ENCODE measurements at regions not wholly inside any gene's neighbourhood (a gene's known extent, or its start where the extent isn't known, plus 50 kb on each side); places are given as distances from the start of the nearest gene placed in this dataset.
"Not testable (repeated sequence)": the region's sequence is repeated elsewhere in the genome, so short reads cannot be mapped to it uniquely, and the experiment has no call there.

DNA sequence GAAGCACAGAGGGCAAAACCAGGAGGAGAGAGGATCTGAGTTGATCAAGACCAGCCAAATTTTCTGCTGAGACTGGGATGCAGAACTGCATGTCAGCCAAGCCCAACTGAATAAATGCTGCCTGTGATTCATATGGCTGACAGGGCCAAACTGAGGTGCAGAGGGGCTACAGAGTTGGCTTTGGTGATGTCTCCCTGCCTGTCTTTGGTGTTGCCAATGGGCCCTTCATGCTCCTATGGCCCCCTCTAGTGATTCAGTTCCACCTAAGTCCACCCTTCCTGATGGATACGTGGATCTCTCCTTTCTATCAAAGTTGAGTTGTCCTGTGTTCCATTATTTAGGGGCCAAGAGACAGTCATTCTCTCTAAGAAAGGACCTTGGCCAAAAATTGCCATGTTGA is 163.6 kb upstream of the TLE4 start:
- Histone ChIP-seq H3K27me3 (ENCODE audit: insufficient read depth, low read length) (peaks cover 2% of the 10 kb centered on the region), H2AFZ (ENCODE audit: low read depth, low read length) (no peak overlapping the region), H3K4me1 (ENCODE audit: insufficient read depth, low read length) (no peaks in the 10 kb centered on the region), H3K9me3 (ENCODE audit: low read length) (no peaks in the 10 kb centered on the region), H3K4me3 (ENCODE audit: low read length) (no peak overlapping the region), H3K36me3 (ENCODE audit: insufficient read depth, low read length) (no peaks in the 10 kb centered on the region)

GRCh38 chr9:79408617-79409016 is 163.1 kb upstream of the TLE4 start:
- Histone ChIP-seq H3K27me3 (ENCODE audit: insufficient read depth, low read length) (peaks cover 2% of the 10 kb centered on the region), H3K9me3 (ENCODE audit: low read length) (no peaks in the 10 kb centered on the region), H3K36me3 (ENCODE audit: insufficient read depth, low read length) (no peaks in the 10 kb centered on the region), H2AFZ (ENCODE audit: low read depth, low read length) (no peak overlapping the region), H3K4me3 (ENCODE audit: low read length) (no peak overlapping the region), H3K4me1 (ENCODE audit: insufficient read depth, low read length) (no peaks in the 10 kb centered on the region)

DNA sequence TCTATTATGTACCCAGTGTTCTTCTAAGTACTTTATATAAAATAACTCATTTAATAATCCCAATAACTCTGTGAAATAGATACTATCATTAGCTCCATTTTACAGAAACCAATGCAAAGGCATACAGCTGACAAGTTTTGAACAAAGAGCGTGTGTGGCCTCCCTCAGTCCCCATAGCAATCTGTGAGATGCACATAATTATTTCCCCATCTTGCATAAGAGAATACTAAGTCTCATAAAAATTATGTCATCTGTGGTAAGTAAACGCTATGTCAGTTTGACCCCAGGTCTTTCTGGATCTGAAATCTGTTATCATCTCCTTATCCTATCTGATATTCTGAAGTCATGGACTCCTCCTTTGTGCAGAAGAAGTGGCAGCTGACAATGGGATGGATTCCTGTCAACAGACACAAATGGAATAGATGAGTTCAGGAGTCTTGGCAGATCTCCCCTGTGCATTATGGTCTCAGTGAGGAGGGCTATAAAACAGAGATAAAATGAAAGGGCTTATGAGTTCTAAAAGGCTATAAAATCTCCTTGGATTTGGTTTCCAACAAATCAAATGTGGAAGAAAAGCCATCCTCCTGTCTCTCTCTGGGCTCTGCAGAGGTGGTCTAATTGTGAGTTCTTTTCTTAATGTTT is 162.5 kb upstream of the TLE4 start:
- peaks cover 2% of the 10 kb centered on the region for H3K27me3 ChIP-seq (ENCODE audit: insufficient read depth, low read length)
- H2AFZ ChIP-seq (ENCODE audit: low read depth, low read length) = no peak overlapping the region
- H3K4me1 ChIP-seq (ENCODE audit: insufficient read depth, low read length) = no peaks in the 10 kb centered on the region
- no peak overlapping the region for H3K4me3 ChIP-seq (ENCODE audit: low read length)
- no peaks in the 10 kb centered on the region for H3K36me3 ChIP-seq (ENCODE audit: insufficient read depth, low read length)
- H3K9me3 ChIP-seq (ENCODE audit: low read length) = no peaks in the 10 kb centered on the region

- Histone ChIP-seq H3K36me3 (ENCODE audit: insufficient read depth, low read length) (no peaks in the 10 kb centered on the region), H3K9me3 (ENCODE audit: low read length) (no peaks in the 10 kb centered on the region), H2AFZ (ENCODE audit: low read depth, low read length) (no peak overlapping the region), H3K4me3 (ENCODE audit: low read length) (no peak overlapping the region), H3K27me3 (ENCODE audit: insufficient read depth, low read length) (no peaks in the 10 kb centered on the region), H3K4me1 (ENCODE audit: insufficient read depth, low read length) (no peaks in the 10 kb centered on the region)
Measured at GRCh38 chr9:79425840-79426239, 145.9 kb upstream of the TLE4 start.

DNA sequence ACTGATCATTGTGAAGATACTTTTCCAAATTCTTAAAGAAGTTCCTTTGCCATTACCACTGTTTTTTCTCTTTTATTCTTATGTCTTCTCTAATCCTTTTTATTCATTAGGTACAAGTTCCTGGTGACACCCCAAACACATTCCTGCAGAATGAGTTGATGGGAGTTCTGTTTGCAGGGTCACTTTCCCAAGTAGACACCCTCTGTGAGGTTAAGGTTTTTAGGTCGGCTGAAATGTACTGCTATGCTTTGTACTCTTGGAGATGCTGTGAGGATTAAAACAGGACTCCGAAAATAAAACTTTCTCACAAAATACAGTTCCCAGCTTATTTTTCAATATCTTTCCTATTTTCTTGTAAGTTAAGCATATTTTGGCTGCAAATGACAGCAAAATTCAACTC is 143.3 kb upstream of the TLE4 start:
- H3K4me1 ChIP-seq (ENCODE audit: insufficient read depth, low read length) = no peaks in the 10 kb centered on the region
- no peaks in the 10 kb centered on the region for H3K9me3 ChIP-seq (ENCODE audit: low read length)
- no peak overlapping the region for H3K4me3 ChIP-seq (ENCODE audit: low read length)
- H2AFZ ChIP-seq (ENCODE audit: low read depth, low read length) = no peak overlapping the region
- H3K27me3 ChIP-seq (ENCODE audit: insufficient read depth, low read length) = no peaks in the 10 kb centered on the region
- no peaks in the 10 kb centered on the region for H3K36me3 ChIP-seq (ENCODE audit: insufficient read depth, low read length)

DNA sequence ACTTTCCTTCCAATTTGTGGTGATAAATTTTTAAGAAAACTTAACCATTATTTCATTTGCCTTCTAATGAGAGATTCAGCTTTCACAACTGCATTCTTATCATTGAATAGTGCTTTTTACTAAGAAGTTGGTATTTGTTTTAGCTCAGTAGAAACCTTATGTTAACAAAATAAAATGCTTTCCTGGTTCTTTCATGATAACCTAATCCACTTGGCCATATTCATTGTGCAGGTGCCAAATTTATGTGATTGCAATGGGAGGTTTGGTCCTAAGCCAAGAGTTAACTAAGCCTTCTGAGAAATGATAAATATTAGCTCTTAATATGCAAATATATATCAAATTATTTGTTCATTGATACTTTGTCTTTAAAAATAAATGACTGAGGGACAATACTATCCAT is 141.1 kb upstream of the TLE4 start:
- H3K27me3 ChIP-seq (ENCODE audit: insufficient read depth, low read length) = no peaks in the 10 kb centered on the region
- H2AFZ ChIP-seq (ENCODE audit: low read depth, low read length) = no peak overlapping the region
- no peak overlapping the region for H3K4me3 ChIP-seq (ENCODE audit: low read length)
- H3K4me1 ChIP-seq (ENCODE audit: insufficient read depth, low read length) = no peaks in the 10 kb centered on the region
- H3K9me3 ChIP-seq (ENCODE audit: low read length) = no peaks in the 10 kb centered on the region
- H3K36me3 ChIP-seq (ENCODE audit: insufficient read depth, low read length) = no peaks in the 10 kb centered on the region

DNA sequence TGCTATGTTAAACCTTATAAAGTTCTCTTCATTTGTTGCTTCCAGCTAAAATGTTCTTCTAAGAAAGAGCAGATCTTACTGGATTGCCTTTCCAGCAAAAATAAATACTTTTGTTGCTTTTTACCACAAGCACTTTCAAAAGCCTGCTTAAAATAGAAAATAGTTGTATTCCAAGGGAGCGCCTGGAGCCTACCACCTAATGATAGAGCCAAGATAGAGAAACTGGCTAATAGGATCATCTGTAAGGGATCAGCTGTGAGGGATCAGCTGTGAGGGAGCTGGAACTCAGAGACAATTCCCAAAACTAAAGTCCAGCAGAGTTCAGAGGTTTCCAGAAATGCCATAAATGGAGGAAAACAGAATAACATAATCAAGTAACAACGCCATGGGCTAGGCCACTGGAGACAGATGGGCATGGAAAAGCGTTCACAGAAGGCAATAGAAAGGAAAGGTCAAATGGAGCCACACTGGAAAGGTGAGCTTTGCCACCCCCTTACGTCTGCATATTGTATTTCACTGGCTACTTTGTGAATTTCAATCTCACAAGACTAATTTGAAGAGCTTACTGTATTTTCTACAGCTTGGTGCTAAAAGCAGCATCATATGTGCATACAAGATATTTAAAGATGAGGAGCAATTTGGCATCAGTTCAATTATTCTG is 140.6 kb upstream of the TLE4 start:
- no peak overlapping the region for H2AFZ ChIP-seq (ENCODE audit: low read depth, low read length)
- no peaks in the 10 kb centered on the region for H3K9me3 ChIP-seq (ENCODE audit: low read length)
- H3K36me3 ChIP-seq (ENCODE audit: insufficient read depth, low read length) = no peaks in the 10 kb centered on the region
- H3K4me1 ChIP-seq (ENCODE audit: insufficient read depth, low read length) = no peaks in the 10 kb centered on the region
- no peak overlapping the region for H3K4me3 ChIP-seq (ENCODE audit: low read length)
- H3K27me3 ChIP-seq (ENCODE audit: insufficient read depth, low read length) = no peaks in the 10 kb centered on the region

DNA sequence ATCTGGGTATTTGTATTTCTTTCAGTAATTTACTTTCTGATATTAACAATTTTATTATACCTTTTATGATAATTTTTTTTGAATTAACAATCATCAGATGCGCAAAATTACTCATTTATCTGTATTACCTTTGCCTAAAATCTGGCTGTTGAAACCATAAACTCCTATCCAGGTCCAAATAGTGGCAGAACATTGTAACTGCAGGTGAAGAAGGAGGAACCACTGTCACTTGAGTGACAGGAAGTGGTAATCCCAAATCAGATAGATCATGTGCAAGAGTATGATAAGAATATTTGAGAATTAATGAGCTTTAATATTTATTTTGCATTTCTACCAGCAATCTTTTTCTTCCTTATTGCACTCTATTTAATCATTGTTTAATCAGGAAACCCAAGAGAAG is 139.3 kb upstream of the TLE4 start:
- Histone ChIP-seq H2AFZ (ENCODE audit: low read depth, low read length) (no peak overlapping the region), H3K27me3 (ENCODE audit: insufficient read depth, low read length) (no peaks in the 10 kb centered on the region)

DNA sequence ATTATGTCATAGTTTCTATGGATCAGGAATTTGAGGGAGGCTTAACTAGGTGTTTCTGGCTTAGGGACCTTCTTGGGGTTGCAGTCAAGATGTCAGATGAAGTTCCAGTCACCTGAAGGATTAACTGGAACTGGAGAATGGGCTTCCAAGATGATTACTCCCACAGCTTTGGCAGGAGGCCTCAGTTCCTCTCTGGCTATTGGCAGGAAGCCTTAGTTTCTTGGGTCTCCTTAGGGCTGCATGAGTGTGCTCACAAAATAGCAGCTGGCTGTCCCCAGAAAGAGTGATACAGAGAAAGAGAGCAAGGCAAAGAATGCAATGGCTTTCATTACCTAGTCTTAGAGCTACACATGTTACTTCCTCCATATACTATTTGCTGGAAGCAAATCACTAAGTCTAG is 138.1 kb upstream of the TLE4 start:
- Histone ChIP-seq H3K4me3 (ENCODE audit: low read length) (no peak overlapping the region), H3K4me1 (ENCODE audit: insufficient read depth, low read length) (no peaks in the 10 kb centered on the region), H3K9me3 (ENCODE audit: low read length) (no peaks in the 10 kb centered on the region), H2AFZ (ENCODE audit: low read depth, low read length) (no peak overlapping the region), H3K27me3 (ENCODE audit: insufficient read depth, low read length) (no peaks in the 10 kb centered on the region), H3K36me3 (ENCODE audit: insufficient read depth, low read length) (no peaks in the 10 kb centered on the region)

More for the DNA sequence above, 139.3 kb upstream of the TLE4 start:
- no peaks in the 10 kb centered on the region for H3K4me1 ChIP-seq (ENCODE audit: insufficient read depth, low read length)
- H3K4me3 ChIP-seq (ENCODE audit: low read length) = no peak overlapping the region
- H3K9me3 ChIP-seq (ENCODE audit: low read length) = no peaks in the 10 kb centered on the region
- no peaks in the 10 kb centered on the region for H3K36me3 ChIP-seq (ENCODE audit: insufficient read depth, low read length)

DNA sequence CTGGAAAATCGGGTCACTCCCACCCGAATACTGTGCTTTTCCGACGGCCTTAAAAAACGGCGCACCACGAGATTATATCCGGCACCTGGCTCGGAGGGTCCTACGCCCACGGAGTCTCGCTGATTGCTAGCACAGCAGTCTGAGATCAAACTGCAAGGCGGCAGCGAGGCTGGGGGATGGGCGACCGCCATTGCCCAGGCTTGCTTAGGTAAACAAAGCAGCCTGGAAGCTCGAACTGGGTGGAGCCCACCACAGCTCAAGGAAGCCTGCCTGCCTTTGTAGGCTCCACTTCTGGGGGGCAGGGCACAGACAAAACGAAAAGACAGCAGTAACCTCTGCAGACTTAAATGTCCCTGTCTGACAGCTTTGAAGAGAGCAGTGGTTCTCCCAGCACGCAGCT is 132.5 kb upstream of the TLE4 start:
- H3K4me1 ChIP-seq (ENCODE audit: insufficient read depth, low read length); H3K9me3 ChIP-seq (ENCODE audit: low read length); H3K4me3 ChIP-seq (ENCODE audit: low read length); H3K36me3 ChIP-seq (ENCODE audit: insufficient read depth, low read length); H2AFZ ChIP-seq (ENCODE audit: low read depth, low read length); H3K27me3 ChIP-seq (ENCODE audit: insufficient read depth, low read length): not testable (repeated sequence)

DNA sequence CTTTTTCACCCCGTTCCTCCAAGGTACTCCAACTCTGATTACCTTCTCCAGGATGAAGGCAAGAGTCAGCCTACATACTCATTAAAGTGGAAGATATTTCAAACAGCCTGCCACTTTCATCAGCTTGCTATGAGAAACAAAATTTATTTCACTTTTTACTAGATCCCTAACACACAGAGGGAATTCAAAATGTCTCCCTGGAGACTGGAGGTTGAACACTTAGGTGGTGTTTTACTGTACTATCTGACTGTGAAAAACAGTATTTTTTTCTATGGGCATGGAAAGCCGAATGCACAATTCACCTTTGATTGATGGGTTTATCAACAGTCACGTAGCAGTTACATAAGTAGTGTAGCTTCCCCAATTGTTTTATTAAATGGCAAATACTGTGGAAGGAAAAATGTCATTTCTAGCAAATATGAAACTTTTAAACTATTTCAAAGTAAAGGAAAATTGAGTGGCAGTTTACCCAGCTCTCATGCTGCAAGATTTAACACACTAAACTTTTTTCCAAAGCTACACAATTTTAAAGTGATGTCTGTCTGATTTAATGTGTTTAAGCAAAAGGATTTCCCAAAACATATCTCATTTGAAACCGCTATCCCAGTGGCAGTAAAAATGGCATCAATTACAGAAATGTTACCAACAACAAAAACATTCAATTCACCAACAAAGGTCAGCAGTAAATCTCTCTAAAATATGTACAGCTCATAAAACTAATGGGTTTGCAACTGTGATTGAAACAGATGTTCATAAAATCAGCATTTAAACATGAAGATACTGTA is 125.0 kb upstream of the TLE4 start:
- Histone ChIP-seq H2AFZ (ENCODE audit: low read depth, low read length) (no peak overlapping the region), H3K4me3 (ENCODE audit: low read length) (no peak overlapping the region), H3K9me3 (ENCODE audit: low read length) (no peaks in the 10 kb centered on the region), H3K4me1 (ENCODE audit: insufficient read depth, low read length) (peaks cover 12% of the 10 kb centered on the region), H3K36me3 (ENCODE audit: insufficient read depth, low read length) (no peaks in the 10 kb centered on the region), H3K27me3 (ENCODE audit: insufficient read depth, low read length) (no peaks in the 10 kb centered on the region)

- Histone ChIP-seq H3K36me3 (ENCODE audit: insufficient read depth, low read length) (no peaks in the 10 kb centered on the region), H3K9me3 (ENCODE audit: low read length) (no peaks in the 10 kb centered on the region), H3K4me3 (ENCODE audit: low read length) (no peak overlapping the region), H2AFZ (ENCODE audit: low read depth, low read length) (no peak overlapping the region), H3K4me1 (ENCODE audit: insufficient read depth, low read length) (peaks cover 12% of the 10 kb centered on the region), H3K27me3 (ENCODE audit: insufficient read depth, low read length) (no peaks in the 10 kb centered on the region)
Measured at GRCh38 chr9:79447308-79447605, 124.5 kb upstream of the TLE4 start.

GRCh38 chr9:79447762-79448161 is 124.0 kb upstream of the TLE4 start:
- peak overlapping the region; percentile 39 for H2AFZ ChIP-seq (ENCODE audit: low read depth, low read length)
- no peaks in the 10 kb centered on the region for H3K9me3 ChIP-seq (ENCODE audit: low read length)
- H3K4me1 ChIP-seq (ENCODE audit: insufficient read depth, low read length) = peaks cover 12% of the 10 kb centered on the region
- no peaks in the 10 kb centered on the region for H3K36me3 ChIP-seq (ENCODE audit: insufficient read depth, low read length)
- H3K4me3 ChIP-seq (ENCODE audit: low read length) = no peak overlapping the region
- H3K27me3 ChIP-seq (ENCODE audit: insufficient read depth, low read length) = no peaks in the 10 kb centered on the region

All from neuron (in vitro differentiated cells).